ENCODE measurements at regions not wholly inside any gene's neighbourhood (a gene's known extent, or its start where the extent isn't known, plus 50 kb on each side); places are given as distances from the start of the nearest gene placed in this dataset.

- Histone ChIP-seq H3K27ac (no peak overlapping the region), H3K36me3 (replicated peaks) (no peaks in the 10 kb centered on the region), H3K27me3 (replicated peaks) (no peaks in the 10 kb centered on the region), H3K4me3 (ENCODE audit: low read depth, low read length) (no peak overlapping the region)
- TF ChIP-seq CTCF (IDR thresholded peaks at IDR 0.05; ENCODE audit: low read depth, low read length, missing control alignments) = no peak
- in situ Hi-C loops (cut with HindIII; ENCODE audit: low pct_ligation_motif_present, low sequenced_read_pairs) = no loop called here
- DNase-seq = no peak
Observed at GRCh38 chr6:21732731-21733130, 139.2 kb downstream of the SOX4 start.

GRCh38 chr6:21733311-21733710 lies 139.8 kb downstream of the SOX4 start:
- no peak for TF ChIP-seq CTCF (IDR thresholded peaks at IDR 0.05; ENCODE audit: low read depth, low read length, missing control alignments)
- Histone ChIP-seq H3K36me3 (replicated peaks) (no peaks in the 10 kb centered on the region), H3K27me3 (replicated peaks) (no peaks in the 10 kb centered on the region), H3K4me3 (ENCODE audit: low read depth, low read length) (no peak overlapping the region), H3K27ac (no peak overlapping the region)
- DNase-seq = no peak
- in situ Hi-C loops (cut with HindIII; ENCODE audit: low pct_ligation_motif_present, low sequenced_read_pairs) = no loop called here

GRCh38 chr6:21734204-21734603 lies 140.7 kb downstream of the SOX4 start:
- Histone ChIP-seq H3K36me3 (replicated peaks) (no peaks in the 10 kb centered on the region), H3K27me3 (replicated peaks) (no peaks in the 10 kb centered on the region), H3K4me3 (ENCODE audit: low read depth, low read length) (no peak overlapping the region), H3K27ac (no peak overlapping the region)
- no peak for DNase-seq
- TF ChIP-seq CTCF (IDR thresholded peaks at IDR 0.05; ENCODE audit: low read depth, low read length, missing control alignments) = no peak
- in situ Hi-C loops (cut with HindIII; ENCODE audit: low pct_ligation_motif_present, low sequenced_read_pairs) = no loop called here

GRCh38 chr6:21738180-21739094 lies 144.9 kb downstream of the SOX4 start:
- in situ Hi-C loops (cut with HindIII; ENCODE audit: low pct_ligation_motif_present, low sequenced_read_pairs) = no loop called here
- TF ChIP-seq CTCF (IDR thresholded peaks at IDR 0.05; ENCODE audit: low read depth, low read length, missing control alignments) = no peak
- no peak for DNase-seq
- H3K27ac ChIP-seq = no peak overlapping the region
- H3K27me3 ChIP-seq (replicated peaks) = no peaks in the 10 kb centered on the region
- H3K36me3 ChIP-seq (replicated peaks) = no peaks in the 10 kb centered on the region
- H3K4me3 ChIP-seq (ENCODE audit: low read depth, low read length) = no peak overlapping the region

GRCh38 chr6:21739241-21739640 lies 145.7 kb downstream of the SOX4 start:
- Histone ChIP-seq H3K27ac (no peak overlapping the region), H3K27me3 (replicated peaks) (no peaks in the 10 kb centered on the region), H3K4me3 (ENCODE audit: low read depth, low read length) (no peak overlapping the region), H3K36me3 (replicated peaks) (no peaks in the 10 kb centered on the region)
- no peak for DNase-seq
- in situ Hi-C loops (cut with HindIII; ENCODE audit: low pct_ligation_motif_present, low sequenced_read_pairs) = no loop called here
- no peak for TF ChIP-seq CTCF (IDR thresholded peaks at IDR 0.05; ENCODE audit: low read depth, low read length, missing control alignments)

Measured in brain microvascular endothelial cell (primary cell).